Upper lobe of right lung (tissue), 1 donor: ENCODE measurements at regions not wholly inside any gene's neighbourhood (a gene's known extent, or its start where the extent isn't known, plus 50 kb on each side); places are given as distances from the start of the nearest gene placed in this dataset.

Experiments used
- ATAC-seq: fragments of 200-7000 bp; cut with Tn5 transposase; one replicate; pipeline ENCODE4 v1.9.1; 2020; ENCODE audit warnings: mild to moderate bottlenecking, moderate library complexity
- DNase-seq: peaks from one replicate; pipeline ENCODE4 v3.0.0-alpha.2; 2020
- H3K27ac ChIP-seq: fragments of 200-600 bp; one replicate; pipeline ENCODE4 v1.8.0; 2022
- H3K27me3 ChIP-seq: fragments of 200-600 bp; one replicate; pipeline ENCODE4 v1.8.0; 2022; ENCODE audit warnings: mild to moderate bottlenecking
- H3K36me3 ChIP-seq: fragments of 200-600 bp; one replicate; pipeline ENCODE4 v1.8.0; 2022
- H3K4me1 ChIP-seq: fragments of 200-600 bp; one replicate; pipeline ENCODE4 v1.8.0; 2022
- H3K4me3 ChIP-seq: fragments of 200-600 bp; one replicate; pipeline ENCODE4 v1.8.0; 2022; ENCODE audit warnings: mild to moderate bottlenecking
- H3K9me3 ChIP-seq: fragments of 200-600 bp; one replicate; pipeline ENCODE4 v1.8.0; 2022
- intact Hi-C: fragments of 100-400 bp; cut with DNase I; formaldehyde crosslinking; loops from one replicate; pipeline ENCODE4 v1.11.0; 2022
- TF ChIP-seq, protein P1 (sequence below): fragments of 200-600 bp; IDR thresholded peaks from one replicate; pipeline ENCODE4 v1.8.0; 2022; ENCODE audit warnings: antibody characterized with exemption
- donor health status: DM: no; HTN: yes; CAD: no; lungs with severe emphysema.

GRCh38 chr13:84044805-84045204 is 162.5 kb upstream of the SLITRK1 start:
- Histone ChIP-seq H3K9me3 (no peaks in the 10 kb centered on the region), H3K4me1 (no peaks in the 10 kb centered on the region), H3K27me3 (no peaks in the 10 kb centered on the region), H3K36me3 (no peaks in the 10 kb centered on the region), H3K4me3 (no peak overlapping the region), H3K27ac (no peak overlapping the region)
- TF ChIP-seq, protein P1, sequence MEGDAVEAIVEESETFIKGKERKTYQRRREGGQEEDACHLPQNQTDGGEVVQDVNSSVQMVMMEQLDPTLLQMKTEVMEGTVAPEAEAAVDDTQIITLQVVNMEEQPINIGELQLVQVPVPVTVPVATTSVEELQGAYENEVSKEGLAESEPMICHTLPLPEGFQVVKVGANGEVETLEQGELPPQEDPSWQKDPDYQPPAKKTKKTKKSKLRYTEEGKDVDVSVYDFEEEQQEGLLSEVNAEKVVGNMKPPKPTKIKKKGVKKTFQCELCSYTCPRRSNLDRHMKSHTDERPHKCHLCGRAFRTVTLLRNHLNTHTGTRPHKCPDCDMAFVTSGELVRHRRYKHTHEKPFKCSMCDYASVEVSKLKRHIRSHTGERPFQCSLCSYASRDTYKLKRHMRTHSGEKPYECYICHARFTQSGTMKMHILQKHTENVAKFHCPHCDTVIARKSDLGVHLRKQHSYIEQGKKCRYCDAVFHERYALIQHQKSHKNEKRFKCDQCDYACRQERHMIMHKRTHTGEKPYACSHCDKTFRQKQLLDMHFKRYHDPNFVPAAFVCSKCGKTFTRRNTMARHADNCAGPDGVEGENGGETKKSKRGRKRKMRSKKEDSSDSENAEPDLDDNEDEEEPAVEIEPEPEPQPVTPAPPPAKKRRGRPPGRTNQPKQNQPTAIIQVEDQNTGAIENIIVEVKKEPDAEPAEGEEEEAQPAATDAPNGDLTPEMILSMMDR = no peak
- DNase-seq (no peak), ATAC-seq (no peak)
- intact Hi-C loops = no loop called here

DNA sequence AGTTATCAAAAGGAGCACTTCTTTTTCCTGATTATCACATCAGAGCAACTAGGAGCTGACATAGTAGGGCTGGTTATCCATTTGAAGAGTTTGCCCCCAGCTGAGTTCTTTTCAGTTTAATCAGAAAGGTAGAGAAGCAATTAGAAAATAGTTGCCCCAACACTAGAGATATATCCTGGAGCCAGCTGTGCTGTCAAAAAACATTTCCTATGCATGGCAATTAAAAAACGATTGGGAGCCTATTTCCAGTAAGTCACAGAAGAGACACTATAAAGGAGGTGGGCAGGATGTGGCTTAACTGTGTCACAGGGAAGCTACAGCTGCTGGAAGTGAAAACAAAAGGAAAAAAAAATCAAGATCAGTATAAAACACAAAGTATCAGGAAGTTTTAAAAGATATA is 155.7 kb upstream of the SLITRK1 start:
- intact Hi-C loops = no loop called here
- no peak for DNase-seq

GRCh38 chr13:84032116-84032515 is 149.8 kb upstream of the SLITRK1 start:
- no peaks in the 10 kb centered on the region for H3K36me3 ChIP-seq
- ATAC-seq = no peak
- no peaks in the 10 kb centered on the region for H3K27me3 ChIP-seq
- no peak overlapping the region for H3K4me3 ChIP-seq
- intact Hi-C loops = no loop called here
- TF ChIP-seq, protein P1 = no peak
- H3K4me1 ChIP-seq = no peaks in the 10 kb centered on the region
- no peaks in the 10 kb centered on the region for H3K9me3 ChIP-seq
- H3K27ac ChIP-seq = no peak overlapping the region
- DNase-seq = no peak

More for the DNA sequence above, 155.7 kb upstream of the SLITRK1 start:
- ATAC-seq = no peak
- TF ChIP-seq, protein P1 = no peak
- Histone ChIP-seq H3K4me1 (no peaks in the 10 kb centered on the region), H3K9me3 (no peaks in the 10 kb centered on the region), H3K27me3 (no peaks in the 10 kb centered on the region), H3K27ac (no peak overlapping the region), H3K36me3 (no peaks in the 10 kb centered on the region), H3K4me3 (no peak overlapping the region)

- intact Hi-C loops = no loop called here
- Histone ChIP-seq H3K36me3 (no peaks in the 10 kb centered on the region), H3K27ac (no peak overlapping the region), H3K4me3 (no peak overlapping the region), H3K27me3 (no peaks in the 10 kb centered on the region), H3K4me1 (no peaks in the 10 kb centered on the region), H3K9me3 (no peaks in the 10 kb centered on the region)
- ATAC-seq = no peak
- TF ChIP-seq, protein P1 = no peak
- DNase-seq = no peak
These were observed 148.8 kb upstream of the SLITRK1 start for GRCh38 chr13:84031120-84031519.

DNA sequence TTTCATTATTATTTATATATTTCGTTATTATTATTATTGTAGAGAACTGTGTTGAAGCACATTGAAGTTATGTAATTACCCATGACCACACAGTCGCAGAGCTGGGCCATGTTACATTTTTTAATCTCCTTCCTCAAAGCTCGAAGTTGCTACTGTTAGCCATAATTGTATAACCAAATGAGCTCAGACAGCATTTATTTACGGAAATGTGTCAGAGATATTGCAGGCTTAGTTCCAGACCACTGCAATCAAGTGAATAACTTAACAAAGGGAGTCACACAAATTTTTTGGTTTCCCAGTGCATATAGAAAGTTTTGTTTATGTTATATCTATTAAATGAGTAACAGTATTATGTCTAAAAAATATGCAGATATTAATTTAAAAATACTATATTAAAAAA is 147.1 kb upstream of the SLITRK1 start:
- TF ChIP-seq, protein P1 = no peak
- no peaks in the 10 kb centered on the region for H3K9me3 ChIP-seq
- no peaks in the 10 kb centered on the region for H3K27me3 ChIP-seq
- no peak overlapping the region for H3K27ac ChIP-seq
- no peak overlapping the region for H3K4me3 ChIP-seq
- H3K4me1 ChIP-seq = no peaks in the 10 kb centered on the region
- ATAC-seq = no peak
- no peak for DNase-seq
- intact Hi-C loops = no loop called here
- no peaks in the 10 kb centered on the region for H3K36me3 ChIP-seq

DNA sequence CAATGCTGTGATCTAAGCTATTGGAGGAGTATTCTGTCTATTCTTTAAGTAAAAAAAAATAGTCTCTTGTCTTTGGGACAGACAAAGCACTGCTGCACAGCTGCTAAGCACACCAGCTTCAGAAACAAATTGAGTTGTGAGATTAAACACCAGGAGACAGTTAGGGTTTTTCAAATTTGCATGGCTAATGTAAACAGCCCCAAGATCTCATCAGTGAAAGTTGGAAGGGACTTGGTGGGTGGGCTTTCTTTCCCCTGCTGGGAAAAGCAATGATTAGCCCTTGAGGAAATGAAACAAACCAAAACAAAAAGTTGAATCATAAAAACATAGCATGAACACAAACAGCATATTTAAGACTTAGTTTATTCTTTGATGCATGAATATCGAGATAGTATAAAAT is 143.6 kb upstream of the SLITRK1 start:
- Histone ChIP-seq H3K4me3 (no peak overlapping the region), H3K27ac (no peak overlapping the region), H3K9me3 (no peaks in the 10 kb centered on the region), H3K4me1 (no peaks in the 10 kb centered on the region), H3K36me3 (no peaks in the 10 kb centered on the region), H3K27me3 (no peaks in the 10 kb centered on the region)
- ATAC-seq = no peak
- intact Hi-C loops = no loop called here
- TF ChIP-seq, protein P1 = no peak
- DNase-seq = no peak
